ENCODE measurements at regions not wholly inside any gene's neighbourhood (a gene's known extent, or its start where the extent isn't known, plus 50 kb on each side); places are given as distances from the start of the nearest gene placed in this dataset.

- CTCF ChIA-PET = interaction anchor here (1.5 kb wide), 1 partner anchor 60 kb away, joined by 3 read pairs; no protein-coding TSS in a partner anchor
- POLR2A ChIA-PET = no interaction called here
- TF ChIP-seq CTCF (IDR thresholded peaks at IDR 0.05; ENCODE audit: control extremely low read depth, extremely low read depth, low read depth, missing control alignments) = no peak
- no peak for DNase-seq (ENCODE audit: extremely low spot score)
These were observed 144.0 kb downstream of the PLCE1 start for GRCh38 chr10:94137747-94138146.

GRCh38 chr10:94138391-94138790 is 144.7 kb downstream of the PLCE1 start:
- TF ChIP-seq CTCF (IDR thresholded peaks at IDR 0.05; ENCODE audit: control extremely low read depth, extremely low read depth, low read depth, missing control alignments) = no peak
- CTCF ChIA-PET = interaction anchor here (1.4 to 1.8 kb wide), 3 partner anchors 17 to 59 kb away, joined by 3 read pairs; no protein-coding TSS in a partner anchor

DNA sequence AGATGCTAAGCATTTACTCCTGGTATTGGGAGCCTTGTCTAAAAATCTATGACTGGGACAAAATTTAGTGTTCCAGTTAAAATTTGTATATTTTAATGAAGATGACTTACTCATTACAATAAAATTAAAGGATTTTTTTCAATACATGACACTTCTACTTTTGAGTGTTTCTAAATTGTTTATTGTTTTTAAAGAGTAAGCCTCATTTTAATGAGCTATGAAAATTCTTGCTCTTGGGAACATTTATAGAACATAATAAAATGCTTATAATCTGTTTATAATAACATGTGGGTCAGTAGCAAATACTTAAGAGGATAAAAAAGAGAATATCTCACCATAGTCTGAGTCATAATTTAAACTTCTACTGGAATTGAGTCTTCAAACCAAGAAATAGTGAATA is 149.5 kb downstream of the PLCE1 start:
- DNase-seq (ENCODE audit: extremely low spot score) = no peak
- TF ChIP-seq CTCF (IDR thresholded peaks at IDR 0.05; ENCODE audit: control extremely low read depth, extremely low read depth, low read depth, missing control alignments) = no peak
- ChIA-PET POLR2A (no interaction called here), CTCF (no interaction called here)

More at GRCh38 chr10:94138391-94138790, 144.7 kb downstream of the PLCE1 start:
- DNase-seq (ENCODE audit: extremely low spot score) = no peak
- POLR2A ChIA-PET = no interaction called here

DNA sequence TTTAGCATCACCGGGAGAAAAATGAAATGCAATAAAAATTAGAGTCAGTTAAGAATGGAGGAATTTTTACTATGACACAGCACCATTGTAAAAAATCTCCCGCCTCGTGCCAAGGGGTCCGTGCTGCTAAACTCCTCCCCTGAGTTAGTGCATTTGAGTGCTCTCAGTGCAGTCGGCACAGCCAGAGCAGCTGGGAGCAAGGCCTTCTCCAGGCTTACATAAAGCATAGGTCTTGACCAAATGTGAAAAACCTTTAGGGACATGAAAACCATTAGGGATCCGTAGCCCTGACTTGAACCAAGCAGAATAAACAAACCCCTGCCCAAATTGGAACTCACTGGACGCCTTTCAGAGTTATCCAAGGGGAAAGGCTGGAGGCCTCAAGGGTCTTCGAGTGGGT is 152.6 kb downstream of the PLCE1 start:
- TF ChIP-seq CTCF (IDR thresholded peaks at IDR 0.05; ENCODE audit: control extremely low read depth, extremely low read depth, low read depth, missing control alignments) = no peak
- CTCF ChIA-PET = no interaction called here

DNA sequence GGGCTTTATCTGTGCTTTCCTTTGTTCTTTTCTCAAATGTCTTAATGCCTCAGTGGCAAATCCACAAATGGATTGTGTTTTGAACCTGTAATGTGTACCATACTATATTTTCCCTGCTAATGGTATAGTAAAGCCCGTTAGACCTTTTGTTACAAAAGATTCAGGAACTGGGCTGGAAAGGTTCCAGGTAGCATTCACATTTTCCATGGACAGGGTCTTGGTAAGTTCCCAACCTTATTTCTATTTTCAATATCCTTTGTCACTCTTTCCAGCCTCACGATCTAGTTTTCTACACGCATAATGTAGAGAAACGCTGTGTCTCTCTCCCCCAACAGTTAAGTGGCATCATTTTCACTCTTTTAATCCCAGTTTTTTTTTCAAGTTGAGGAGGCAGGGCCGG is 153.0 kb downstream of the PLCE1 start:
- ChIA-PET CTCF (no interaction called here), POLR2A (no interaction called here)
- no peak for DNase-seq (ENCODE audit: extremely low spot score)
- TF ChIP-seq CTCF (IDR thresholded peaks at IDR 0.05; ENCODE audit: control extremely low read depth, extremely low read depth, low read depth, missing control alignments) = no peak

More for the DNA sequence above, 152.6 kb downstream of the PLCE1 start:
- DNase-seq (ENCODE audit: extremely low spot score) = no peak
- POLR2A ChIA-PET = no interaction called here

GRCh38 chr10:94149702-94150101 is 156.0 kb downstream of the PLCE1 start:
- no peak for TF ChIP-seq CTCF (IDR thresholded peaks at IDR 0.05; ENCODE audit: control extremely low read depth, extremely low read depth, low read depth, missing control alignments)
- DNase-seq (ENCODE audit: extremely low spot score) = no peak
- CTCF ChIA-PET = interaction anchor here (1.3 kb wide), 1 partner anchor 201 kb away, joined by 3 read pairs; no protein-coding TSS in a partner anchor
- POLR2A ChIA-PET = no interaction called here

All from GM10248 (cell line).